Activated CD4-positive, alpha-beta memory T cell treated with anti-CD3 and anti-CD28 coated beads, Interleukin-2, amount 10 ng/mL, durations not matched to agents 7 days and 5 days (primary cell): ENCODE measurements at regions not wholly inside any gene's neighbourhood (a gene's known extent, or its start where the extent isn't known, plus 50 kb on each side); places are given as distances from the start of the nearest gene placed in this dataset.
"Not testable (repeated sequence)": the region's sequence is repeated elsewhere in the genome, so short reads cannot be mapped to it uniquely, and the experiment has no call there.

Experiments used
- CTCF ChIA-PET: fragments of 350-600 bp; sonication (Branson Sonifier 250); formaldehyde crosslinking; loops from one replicate; lab custom pipeline; 2021; ENCODE audit warnings: antibody characterized with exemption, inconsistent platforms; lab: Charles Lee
- POLR2A ChIA-PET: fragments of 350-600 bp; sonication (Branson Sonifier 250); formaldehyde crosslinking; loops from one replicate; lab custom pipeline; 2021; ENCODE audit warnings: antibody characterized with exemption; lab: Charles Lee
- DNase-seq: peaks from one replicate; pipeline ENCODE4 v3.0.0-alpha.2; 2020
- H3K27ac Mint-ChIP-seq: one replicate; pipeline ENCODE4 v1.8.0; 2021; ENCODE audit warnings: mild to moderate bottlenecking, mixed read lengths
- H3K27me3 Mint-ChIP-seq: one replicate; pipeline ENCODE4 v1.8.0; 2021; ENCODE audit warnings: mixed read lengths
- H3K36me3 Mint-ChIP-seq: one replicate; pipeline ENCODE4 v1.8.0; 2021; ENCODE audit warnings: low read depth, mixed read lengths
- H3K4me1 Mint-ChIP-seq: one replicate; pipeline ENCODE4 v1.8.0; 2021; ENCODE audit warnings: mixed read lengths
- H3K4me3 Mint-ChIP-seq: one replicate; pipeline ENCODE4 v1.8.0; 2021; ENCODE audit warnings: mild to moderate bottlenecking, mixed read lengths
- H3K9me3 Mint-ChIP-seq: one replicate; pipeline ENCODE4 v1.8.0; 2021; ENCODE audit warnings: mixed read lengths

GRCh38 chr12:47367912-47368537 lies 288.3 kb upstream of the AMIGO2 start:
- ChIA-PET POLR2A (interaction anchor here (0.7 to 1.5 kb wide), 6 partner anchors 11 to 176 kb away, joined by 3 to 5 read pairs (median 4); no protein-coding TSS in a partner anchor), CTCF (interaction anchor here (1.0 to 1.4 kb wide), 3 partner anchors 26 to 50 kb away, joined by 3 read pairs; no protein-coding TSS in a partner anchor)
- no peak for DNase-seq
- peaks cover 8% of the 10 kb centered on the region for H3K4me1 Mint-ChIP-seq
- H3K27me3 Mint-ChIP-seq, result no peaks in the 10 kb centered on the region
- no peak overlapping the region for H3K4me3 Mint-ChIP-seq
- peaks cover 2% of the 10 kb centered on the region for H3K9me3 Mint-ChIP-seq
- H3K36me3 Mint-ChIP-seq, result no peaks in the 10 kb centered on the region
- H3K27ac Mint-ChIP-seq, result no peak overlapping the region

- H3K27ac Mint-ChIP-seq, result no peak overlapping the region
- POLR2A ChIA-PET, result interaction anchor here (1.0 to 1.7 kb wide), 2 partner anchors 25 to 150 kb away, joined by 3 to 4 read pairs; no protein-coding TSS in a partner anchor
These were observed 286.8 kb upstream of the AMIGO2 start for GRCh38 chr12:47366579-47366978.

GRCh38 chr12:47366157-47366556 lies 286.4 kb upstream of the AMIGO2 start:
- DNase-seq, result no peak
- Mint-ChIP-seq H3K27me3 (no peaks in the 10 kb centered on the region), H3K27ac (no peak overlapping the region), H3K36me3 (no peaks in the 10 kb centered on the region), H3K4me3 (no peak overlapping the region), H3K4me1 (peaks cover 23% of the 10 kb centered on the region), H3K9me3 (peaks cover 2% of the 10 kb centered on the region)
- ChIA-PET POLR2A (interaction anchor here (1.0 to 1.7 kb wide), 2 partner anchors 25 to 150 kb away, joined by 3 to 4 read pairs; no protein-coding TSS in a partner anchor), CTCF (interaction anchor here (1.1 to 1.2 kb wide), 2 partner anchors 25 to 31 kb away, joined by 3 read pairs; no protein-coding TSS in a partner anchor)

More at GRCh38 chr12:47366579-47366978, 286.8 kb upstream of the AMIGO2 start:
- H3K36me3 Mint-ChIP-seq, result no peaks in the 10 kb centered on the region
- H3K4me1 Mint-ChIP-seq, result peaks cover 19% of the 10 kb centered on the region
- H3K27me3 Mint-ChIP-seq, result no peaks in the 10 kb centered on the region
- peaks cover 2% of the 10 kb centered on the region for H3K9me3 Mint-ChIP-seq
- H3K4me3 Mint-ChIP-seq, result no peak overlapping the region
- no peak for DNase-seq
- CTCF ChIA-PET, result interaction anchor here (1.1 to 1.2 kb wide), 2 partner anchors 24 to 31 kb away, joined by 3 read pairs; no protein-coding TSS in a partner anchor

- POLR2A ChIA-PET, result interaction anchor here (1.3 to 5.7 kb wide), 3 partner anchors 26 to 152 kb away, joined by 3 to 97 read pairs (median 3); no protein-coding TSS in a partner anchor
- peak; percentile 24 for DNase-seq
These were observed 285.8 kb upstream of the AMIGO2 start for GRCh38 chr12:47365443-47366076.

GRCh38 chr12:47364261-47364660 lies 284.5 kb upstream of the AMIGO2 start:
- ChIA-PET CTCF (interaction anchor here (1.1 kb wide), 1 partner anchor 168 kb away, joined by 3 read pairs; no protein-coding TSS in a partner anchor), POLR2A (interaction anchor here (0.6 to 5.7 kb wide), 6 partner anchors 16 to 991 kb away, joined by 3 to 97 read pairs (median 4); no protein-coding TSS in a partner anchor)
- H3K36me3 Mint-ChIP-seq, result peaks cover 5% of the 10 kb centered on the region
- no peak for DNase-seq
- no peak overlapping the region for H3K27ac Mint-ChIP-seq
- H3K27me3 Mint-ChIP-seq, result no peaks in the 10 kb centered on the region
- no peak overlapping the region for H3K4me3 Mint-ChIP-seq
- H3K9me3 Mint-ChIP-seq, result peaks cover 2% of the 10 kb centered on the region
- H3K4me1 Mint-ChIP-seq, result peaks cover 42% of the 10 kb centered on the region

More at GRCh38 chr12:47365443-47366076, 285.8 kb upstream of the AMIGO2 start:
- CTCF ChIA-PET, result interaction anchor here (1.1 kb wide), 1 partner anchor 169 kb away, joined by 3 read pairs; no protein-coding TSS in a partner anchor
- H3K9me3 Mint-ChIP-seq, H3K36me3 Mint-ChIP-seq, H3K27me3 Mint-ChIP-seq, H3K27ac Mint-ChIP-seq: not testable (repeated sequence)
- Mint-ChIP-seq H3K4me3 (peak overlapping the region; percentile 16), H3K4me1 (peaks cover 29% of the 10 kb centered on the region)

- ChIA-PET CTCF (interaction anchor here (0.9 to 3.4 kb wide), 5 partner anchors 28 to 330 kb away, joined by 3 to 16 read pairs (median 3); no protein-coding TSS in a partner anchor), POLR2A (interaction anchor here (0.7 to 5.7 kb wide), 10 partner anchors 26 to 283 kb away, joined by 3 to 97 read pairs (median 14); partner anchors contain the start of genes AMIGO2 and PCED1B)
- H3K4me3 Mint-ChIP-seq, result peak overlapping the region; percentile 63
- peaks cover 12% of the 10 kb centered on the region for H3K36me3 Mint-ChIP-seq
- peaks cover 7% of the 10 kb centered on the region for H3K9me3 Mint-ChIP-seq
- H3K4me1 Mint-ChIP-seq, result peaks cover 54% of the 10 kb centered on the region
- no peak for DNase-seq
- H3K27me3 Mint-ChIP-seq, result no peaks in the 10 kb centered on the region
- H3K27ac Mint-ChIP-seq, result peak overlapping the region; percentile 100
These were observed 282.5 kb upstream of the AMIGO2 start for GRCh38 chr12:47362126-47362705.

GRCh38 chr12:47361389-47362021 lies 281.7 kb upstream of the AMIGO2 start:
- ChIA-PET CTCF (interaction anchor here (1.0 to 3.4 kb wide), 3 partner anchors 35 to 145 kb away, joined by 3 to 16 read pairs (median 6); no protein-coding TSS in a partner anchor), POLR2A (interaction anchor here (0.7 to 5.7 kb wide), 19 partner anchors 7 to 1092 kb away, joined by 3 to 97 read pairs (median 9); partner anchors contain the start of genes AMIGO2, PCED1B and SLC38A1)
- H3K27ac Mint-ChIP-seq, result peak overlapping the region; percentile 100
- DNase-seq, result peak; percentile 68
- peaks cover 7% of the 10 kb centered on the region for H3K9me3 Mint-ChIP-seq
- H3K27me3 Mint-ChIP-seq, result no peaks in the 10 kb centered on the region
- H3K4me3 Mint-ChIP-seq, result peak overlapping the region; percentile 76
- H3K4me1 Mint-ChIP-seq, result peaks cover 60% of the 10 kb centered on the region
- peaks cover 15% of the 10 kb centered on the region for H3K36me3 Mint-ChIP-seq

GRCh38 chr12:47360771-47361388 lies 281.1 kb upstream of the AMIGO2 start:
- peaks cover 66% of the 10 kb centered on the region for H3K4me1 Mint-ChIP-seq
- CTCF ChIA-PET, result interaction anchor here (1.0 to 3.4 kb wide), 2 partner anchors 37 to 145 kb away, joined by 3 to 16 read pairs; no protein-coding TSS in a partner anchor
- H3K36me3 Mint-ChIP-seq, result peaks cover 15% of the 10 kb centered on the region
- peak; percentile 65 for DNase-seq
- peak overlapping the region; percentile 100 for H3K27ac Mint-ChIP-seq
- H3K4me3 Mint-ChIP-seq, result peak overlapping the region; percentile 76
- no peaks in the 10 kb centered on the region for H3K27me3 Mint-ChIP-seq
- POLR2A ChIA-PET, result interaction anchor here (0.6 to 5.7 kb wide), 21 partner anchors 8 to 1092 kb away, joined by 3 to 97 read pairs (median 5); partner anchors contain the start of genes AMIGO2, PCED1B and SLC38A1
- peaks cover 7% of the 10 kb centered on the region for H3K9me3 Mint-ChIP-seq

GRCh38 chr12:47360093-47360480 lies 280.3 kb upstream of the AMIGO2 start:
- Mint-ChIP-seq H3K27me3 (no peaks in the 10 kb centered on the region), H3K27ac (peak overlapping the region; percentile 100), H3K4me3 (peak overlapping the region; percentile 76), H3K9me3 (peaks cover 7% of the 10 kb centered on the region), H3K36me3 (peaks cover 18% of the 10 kb centered on the region), H3K4me1 (peaks cover 73% of the 10 kb centered on the region)
- ChIA-PET CTCF (interaction anchor here (3.4 kb wide), 1 partner anchor 38 kb away, joined by 16 read pairs; no protein-coding TSS in a partner anchor), POLR2A (interaction anchor here (0.6 to 5.7 kb wide), 14 partner anchors 14 to 1091 kb away, joined by 3 to 97 read pairs (median 14); partner anchors contain the start of gene SLC38A1)
- no peak for DNase-seq

GRCh38 chr12:47359310-47360092 lies 279.7 kb upstream of the AMIGO2 start:
- Mint-ChIP-seq H3K4me1 (peaks cover 73% of the 10 kb centered on the region), H3K27me3 (no peaks in the 10 kb centered on the region), H3K9me3 (peaks cover 7% of the 10 kb centered on the region), H3K27ac (peak overlapping the region; percentile 100), H3K36me3 (peaks cover 18% of the 10 kb centered on the region), H3K4me3 (no peak overlapping the region)
- POLR2A ChIA-PET, result interaction anchor here (2.3 to 5.7 kb wide), 4 partner anchors 13 to 146 kb away, joined by 5 to 97 read pairs (median 22); no protein-coding TSS in a partner anchor
- CTCF ChIA-PET, result no interaction called here
- no peak for DNase-seq
